Right renal cortex interstitium (tissue), 3 donors: ENCODE measurements at regions not wholly inside any gene's neighbourhood (a gene's known extent, or its start where the extent isn't known, plus 50 kb on each side); places are given as distances from the start of the nearest gene placed in this dataset.

Source experiments
- DNase-seq, 3 donors: peaks; one replicate each; pipeline ENCODE4 v3.0.0-alpha.2; 2013; ENCODE audit warnings: low read depth in 3 of 3, low spot score in 2 of 3

DNA sequence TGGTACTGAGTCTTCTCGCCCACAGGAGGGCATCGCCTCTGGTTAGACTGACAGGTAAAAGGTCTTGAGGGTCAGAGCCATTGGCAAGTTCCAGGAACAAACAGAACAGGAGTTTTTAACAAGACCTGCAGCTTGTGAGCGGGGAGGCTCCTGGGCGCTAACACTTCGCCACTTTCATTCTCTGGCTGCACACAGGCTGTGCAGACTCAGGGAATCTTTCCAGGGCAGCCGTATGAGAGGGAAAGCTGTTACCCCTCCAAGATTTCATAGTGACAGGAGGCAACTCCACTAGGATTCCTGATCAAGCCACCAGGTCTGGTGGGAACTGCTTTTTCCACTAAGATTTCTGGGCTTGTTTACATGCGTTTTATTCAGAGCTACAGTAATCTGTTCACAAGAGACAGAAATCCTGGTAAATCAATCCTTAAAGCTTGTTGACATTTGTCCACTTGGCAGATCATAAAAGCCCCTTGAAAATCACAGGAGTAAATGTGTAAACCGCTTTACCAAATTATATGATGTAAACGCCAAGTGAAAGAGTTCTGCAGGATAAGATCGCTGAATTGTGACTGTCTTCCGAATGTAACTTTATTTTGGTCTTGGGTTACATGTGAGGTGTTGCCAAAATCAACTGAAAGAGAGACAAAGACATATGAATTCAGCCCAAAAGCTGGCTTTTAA, 190.6 kb downstream of the MZT1 start:
- DNase-seq = peak; percentile 50 to 61 (median 54)

DNA sequence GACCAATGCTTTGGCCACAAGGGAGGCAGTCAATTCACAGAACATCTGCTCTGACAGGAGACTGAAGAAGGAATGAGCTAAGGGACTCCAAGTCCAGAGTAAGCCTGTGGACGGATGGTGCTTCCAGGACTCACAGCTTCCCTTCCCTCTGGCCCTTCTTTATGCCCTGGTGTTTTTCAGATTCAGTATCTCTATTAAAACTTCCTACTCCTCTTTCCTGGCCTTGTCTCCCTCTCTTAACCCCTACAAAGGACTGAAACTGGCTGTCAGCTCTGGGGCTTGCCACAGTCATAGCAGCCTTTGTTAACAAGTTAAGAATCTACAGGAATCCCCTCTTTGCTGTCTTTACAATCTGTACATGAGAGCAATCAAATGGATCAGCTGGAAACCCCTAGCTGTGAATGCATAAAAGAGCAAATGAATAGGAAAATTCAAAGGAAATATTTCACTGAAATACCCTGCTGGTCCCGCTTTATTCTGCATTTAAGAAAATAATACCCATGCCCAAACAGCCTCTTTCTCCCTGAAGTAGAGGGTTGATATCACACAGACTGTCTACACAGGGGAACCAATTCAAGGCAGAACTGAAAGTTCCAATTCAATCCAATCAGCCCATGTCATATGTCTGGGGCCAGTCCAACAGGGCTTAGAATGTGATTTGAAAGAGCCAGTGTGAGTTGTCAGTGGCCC, 192.3 kb downstream of the MZT1 start:
- DNase-seq = no peak

DNA sequence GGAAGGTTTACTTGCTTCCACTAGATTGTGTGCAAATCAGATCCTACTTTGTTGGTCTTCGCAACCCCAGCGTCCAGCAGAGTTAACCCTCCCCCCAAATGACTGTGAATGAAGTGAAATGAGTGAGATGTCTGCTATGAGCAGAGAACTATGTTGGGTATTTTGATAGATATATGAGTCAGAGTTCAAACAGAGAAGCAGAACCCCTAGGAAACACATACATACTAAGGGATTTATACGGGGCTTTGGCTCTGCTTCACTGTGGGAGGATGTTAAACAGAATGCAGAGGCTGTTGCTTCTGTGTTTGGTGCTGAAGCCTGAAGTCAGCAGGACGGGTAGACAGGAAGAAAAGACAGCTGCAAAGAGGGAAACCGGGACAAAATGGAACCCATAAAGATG, 197.0 kb downstream of the MZT1 start:
- DNase-seq = no peak

DNA sequence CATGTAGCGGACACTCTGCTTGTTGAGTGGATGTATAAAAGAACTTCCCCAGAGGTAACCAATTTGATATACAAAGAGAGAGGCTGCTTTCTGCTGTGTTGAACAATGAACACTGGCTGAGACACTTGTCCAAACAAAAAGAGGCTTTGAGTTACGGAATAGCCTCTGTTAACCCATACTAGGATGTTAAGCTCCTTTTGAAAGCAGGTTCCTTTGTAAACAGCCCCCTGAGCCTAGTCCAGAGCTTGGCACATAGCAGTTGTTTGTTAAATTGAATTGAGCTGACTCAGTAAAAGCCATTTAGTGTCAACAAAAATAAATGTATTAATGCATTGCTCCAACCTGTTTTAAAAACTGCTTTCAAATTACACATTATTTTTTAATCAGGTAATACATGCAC, 200.1 kb downstream of the MZT1 start:
- DNase-seq = no peak

DNA sequence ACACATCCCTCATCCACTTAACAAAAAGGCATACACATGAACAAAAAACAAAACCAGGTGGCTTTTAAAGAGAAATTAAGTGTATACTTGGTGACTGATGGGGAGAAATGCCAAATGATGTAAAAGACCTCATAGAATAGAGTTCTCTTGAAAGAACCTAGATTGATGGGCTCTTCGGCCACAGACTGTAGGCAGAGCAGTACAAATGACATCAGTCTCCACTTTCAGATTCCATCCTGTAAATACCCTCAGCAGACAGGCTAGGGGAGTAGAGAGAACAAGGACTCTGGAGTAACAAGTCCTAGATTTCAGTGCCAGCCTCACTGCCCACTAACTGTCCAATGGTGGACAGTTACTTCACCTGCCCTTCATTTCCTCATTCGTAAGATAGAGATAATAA, 203.8 kb downstream of the MZT1 start:
- DNase-seq = no peak

DNA sequence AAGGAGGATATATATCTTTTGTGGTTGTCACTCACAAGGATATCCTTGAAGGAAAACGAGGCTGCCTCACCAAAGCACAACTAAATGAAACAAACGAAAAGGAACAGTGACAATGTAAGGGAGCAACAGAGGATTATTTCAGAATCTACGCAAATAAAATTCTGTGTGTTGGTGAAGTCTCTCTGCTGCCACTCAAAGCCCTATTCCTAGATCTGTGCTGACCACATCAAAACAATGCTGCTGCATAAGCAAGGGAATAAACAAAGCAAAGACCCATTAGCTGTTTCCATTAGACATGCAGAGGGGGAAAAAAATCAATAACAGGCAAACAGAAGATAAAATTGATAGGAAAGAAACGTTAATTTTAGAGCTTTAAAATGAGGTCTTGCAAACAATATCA, 204.4 kb downstream of the MZT1 start:
- DNase-seq = no peak

DNA sequence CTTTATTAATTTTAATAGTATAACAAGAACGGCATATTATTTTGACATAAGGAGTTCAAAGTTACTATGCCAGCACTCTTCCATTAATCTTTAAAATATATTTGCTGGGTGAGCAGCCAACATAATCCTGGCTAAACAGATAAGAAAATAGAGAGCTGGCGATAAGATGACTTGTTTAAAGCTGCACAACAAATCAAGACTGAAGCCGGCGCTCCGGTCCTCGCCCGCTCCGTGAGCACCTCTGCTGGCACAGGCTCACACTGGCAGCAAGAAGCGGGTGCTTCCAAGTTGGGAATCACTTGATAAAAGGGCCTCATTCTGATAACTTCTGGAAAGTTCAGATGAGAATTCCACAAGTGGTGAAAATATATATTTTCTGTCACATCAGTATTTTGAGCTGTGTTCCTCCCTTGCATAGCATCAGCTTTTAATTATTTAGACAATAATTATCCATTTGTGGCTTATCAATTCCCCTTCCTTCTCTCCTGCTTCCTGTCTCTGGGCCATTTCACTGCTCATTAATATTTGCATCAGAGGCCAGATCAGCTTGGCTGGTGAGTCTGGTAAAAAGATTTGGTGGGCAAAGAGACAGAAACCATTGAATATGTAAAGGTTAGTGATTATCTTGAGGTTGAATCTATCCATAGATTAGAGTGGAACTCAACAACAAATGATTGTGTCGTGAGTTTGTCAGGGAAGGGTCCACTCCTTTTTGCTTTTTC, 205.3 kb downstream of the MZT1 start:
- DNase-seq = no peak

DNA sequence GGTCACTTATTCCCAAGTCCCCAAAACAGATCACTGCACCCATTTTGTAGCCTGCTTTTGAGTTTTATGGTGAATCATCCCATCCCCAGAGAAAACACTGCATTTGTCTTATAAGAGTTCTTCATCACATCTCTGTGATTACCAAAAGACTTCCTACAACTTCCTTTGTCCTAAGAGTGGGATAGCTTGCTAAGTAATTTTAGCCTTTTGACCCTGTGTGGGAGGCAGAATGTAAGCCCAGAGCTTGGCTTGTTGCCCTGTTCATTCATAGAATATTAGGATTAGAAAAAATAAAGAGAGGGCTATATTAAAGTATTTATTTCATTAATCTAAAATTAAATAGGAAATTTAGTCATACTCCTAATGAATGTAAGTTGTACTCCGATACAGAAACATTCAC, 213.3 kb downstream of the MZT1 start:
- DNase-seq = no peak

DNA sequence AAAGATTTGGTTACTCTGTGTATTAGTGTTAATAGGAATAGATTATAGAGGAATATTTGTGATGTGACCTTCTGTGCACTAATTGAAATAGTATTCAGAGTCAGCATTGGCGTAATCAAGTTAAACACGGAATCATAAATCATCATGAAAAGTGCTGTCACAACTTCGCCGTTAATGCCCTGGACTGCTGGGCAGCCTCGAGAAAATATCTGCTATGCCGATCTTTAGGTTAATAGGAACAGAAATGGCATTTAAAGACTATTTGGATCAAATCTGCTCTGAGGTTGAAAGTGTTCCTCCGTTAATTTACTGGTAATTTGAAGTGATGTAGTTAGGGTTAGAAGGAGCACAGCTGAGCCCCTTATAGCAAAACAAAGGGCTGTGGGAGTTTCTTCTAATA, 219.0 kb downstream of the MZT1 start:
- no peak for DNase-seq

DNA sequence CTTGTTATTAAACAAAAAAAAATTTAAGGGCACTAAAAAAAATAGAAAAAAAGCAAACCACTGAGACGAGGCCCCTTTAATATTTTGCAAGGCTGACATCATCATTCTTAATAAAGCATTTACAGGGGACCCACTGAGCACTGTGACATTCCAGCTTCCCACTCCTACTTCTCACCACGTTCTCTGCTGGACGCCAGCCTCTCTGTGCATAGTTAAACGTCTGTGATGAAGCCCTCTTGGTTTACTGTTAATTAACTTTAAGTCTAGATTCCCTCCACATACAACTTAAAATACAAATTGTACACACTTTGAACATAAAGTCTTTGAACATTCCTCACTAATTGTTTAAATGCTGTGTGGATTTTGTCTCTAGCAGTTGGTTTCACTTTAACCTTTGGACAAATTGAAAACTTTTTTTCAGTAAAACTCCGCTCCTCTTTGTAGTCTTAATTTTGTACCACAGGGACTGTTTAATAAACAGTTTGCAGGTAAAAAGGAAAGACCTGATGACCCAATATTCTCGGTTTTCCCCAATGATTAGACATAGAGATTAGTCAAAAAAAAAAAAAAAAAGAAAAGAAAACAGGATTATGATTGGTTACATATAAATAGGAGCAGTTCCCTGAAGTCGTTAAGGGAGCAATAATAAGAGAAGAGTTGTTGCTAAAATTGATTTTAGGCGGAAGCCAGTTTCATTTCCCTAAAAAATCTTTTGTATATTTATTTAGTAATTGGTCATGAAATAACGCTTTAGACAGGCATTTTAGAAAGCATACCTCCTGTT, 219.8 kb downstream of the MZT1 start:
- DNase-seq = no peak

DNA sequence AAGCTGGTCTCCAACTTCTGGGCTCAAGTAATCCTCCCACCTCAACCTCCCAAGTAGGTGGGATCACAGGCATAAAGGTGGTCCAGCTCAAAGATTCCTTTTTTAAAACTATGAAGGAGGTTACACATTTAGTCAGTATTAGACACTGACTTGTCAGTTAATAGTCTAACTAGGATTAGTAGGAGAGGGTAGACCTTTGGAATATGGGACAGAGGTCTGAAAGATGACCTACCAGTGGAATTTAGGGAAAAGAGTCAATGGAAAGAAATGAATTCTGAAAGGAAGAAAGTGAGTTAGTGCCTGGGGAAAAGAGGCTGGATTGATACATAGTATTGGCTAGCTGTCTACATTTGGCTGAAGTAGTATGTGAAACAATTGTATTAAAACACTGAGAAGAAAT, 220.7 kb downstream of the MZT1 start:
- no peak for DNase-seq

DNA sequence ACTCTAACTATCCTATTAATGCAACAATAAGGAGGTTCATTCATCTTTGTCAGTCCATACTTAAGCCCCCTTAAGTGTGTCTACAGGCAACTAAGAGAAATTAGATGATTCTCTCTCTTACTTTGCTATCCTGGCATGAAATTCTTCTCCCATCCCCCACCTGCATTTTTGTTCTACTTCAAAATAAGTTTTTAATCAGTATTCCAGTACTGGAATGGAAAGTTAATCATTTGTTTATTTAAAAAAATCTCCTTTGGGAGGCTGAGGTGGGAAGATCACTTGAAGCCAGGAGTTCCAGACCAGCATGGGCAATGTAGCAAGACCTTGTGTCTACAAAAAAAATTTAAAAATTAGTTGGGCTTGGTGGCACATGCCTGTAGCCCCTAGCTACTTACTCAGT, 222.1 kb downstream of the MZT1 start:
- DNase-seq = no peak

DNA sequence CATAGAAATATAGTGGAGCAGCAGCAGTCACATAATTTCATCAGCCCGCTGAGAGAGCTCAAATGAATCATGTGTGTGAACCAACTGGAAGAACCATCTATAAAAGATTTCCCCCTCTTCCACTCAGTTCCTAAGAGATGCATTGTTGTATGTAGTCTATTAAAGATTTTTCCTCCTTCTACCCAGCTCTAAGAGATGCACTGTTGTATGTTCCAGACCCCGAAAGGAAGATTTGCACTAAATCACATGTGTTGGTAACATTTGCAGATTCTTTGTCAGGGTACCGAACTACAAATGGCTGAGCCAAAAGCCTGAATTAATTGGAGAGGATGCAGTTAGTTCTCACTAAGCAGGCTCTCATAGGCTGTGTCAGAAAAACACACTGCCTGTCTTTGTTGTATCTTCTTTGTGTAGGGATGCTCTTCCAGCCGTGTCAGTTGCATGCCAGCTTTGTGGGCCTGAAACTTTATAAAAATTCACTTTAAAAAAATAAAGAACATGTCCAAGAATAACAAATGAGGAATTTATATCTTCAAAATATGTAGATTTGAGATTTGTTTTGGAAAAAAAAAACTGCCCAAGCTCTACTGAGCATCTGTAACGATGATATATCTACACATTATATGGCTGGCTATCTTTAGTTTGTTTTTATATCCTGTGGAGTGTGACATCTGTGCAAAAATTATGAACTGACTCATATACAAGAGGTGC, 223.1 kb downstream of the MZT1 start:
- DNase-seq = no peak

DNA sequence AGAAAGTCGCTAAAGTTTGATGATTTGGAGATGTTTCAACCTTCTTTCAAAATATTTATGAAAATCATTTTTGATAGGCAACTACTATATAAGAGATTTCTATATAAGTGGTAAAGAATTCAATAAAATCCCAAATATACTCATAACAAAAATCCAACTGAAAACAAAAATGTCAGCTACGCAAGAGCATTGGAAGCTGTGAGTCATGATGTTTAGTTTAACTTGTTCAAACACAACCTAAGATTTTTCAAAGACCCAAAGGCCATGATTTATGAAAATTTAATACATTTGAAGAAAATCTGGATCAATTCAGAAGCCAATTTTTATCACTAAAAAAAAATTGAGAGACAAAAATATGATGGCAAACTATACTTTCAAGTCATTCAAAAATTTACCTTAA, 226.6 kb downstream of the MZT1 start:
- no peak for DNase-seq

DNA sequence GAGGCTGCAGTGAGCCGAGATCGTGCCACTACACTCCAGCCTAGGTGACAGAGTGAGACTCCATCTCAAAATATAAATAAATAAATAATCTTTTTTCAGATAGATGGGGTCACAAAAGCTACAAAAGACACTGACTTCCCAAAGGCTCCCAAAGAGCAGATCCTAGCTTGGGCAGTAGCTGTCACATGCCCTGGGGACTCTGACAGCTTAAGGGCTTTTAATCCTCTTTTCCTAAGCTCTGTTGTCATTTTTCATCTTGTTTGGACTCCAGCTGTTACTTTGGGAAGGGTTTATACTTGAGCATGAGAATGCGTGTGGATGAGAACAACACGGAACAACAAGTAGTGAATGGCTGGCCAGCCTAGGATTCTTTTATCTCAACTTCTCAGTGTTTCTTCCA, 231.7 kb downstream of the MZT1 start:
- no peak for DNase-seq

DNA sequence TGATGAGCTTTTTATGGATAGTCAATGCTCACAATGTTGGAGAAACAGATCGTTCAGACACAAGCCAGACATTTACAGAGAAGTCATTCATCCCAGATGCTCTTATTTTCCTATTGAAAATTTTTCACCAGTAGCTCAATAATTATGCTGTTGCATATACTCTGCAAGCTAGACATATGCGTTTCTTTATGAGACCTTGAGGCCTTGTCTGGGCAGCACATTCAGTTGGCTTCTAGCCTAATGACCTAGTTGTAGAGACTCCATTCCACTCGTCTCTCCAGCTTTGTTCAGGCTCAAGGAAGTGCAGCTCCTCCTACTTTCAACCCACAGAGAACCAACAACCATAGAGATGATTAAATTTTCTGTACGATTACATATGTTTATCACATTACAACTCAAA, 237.7 kb downstream of the MZT1 start:
- DNase-seq = no peak

DNA sequence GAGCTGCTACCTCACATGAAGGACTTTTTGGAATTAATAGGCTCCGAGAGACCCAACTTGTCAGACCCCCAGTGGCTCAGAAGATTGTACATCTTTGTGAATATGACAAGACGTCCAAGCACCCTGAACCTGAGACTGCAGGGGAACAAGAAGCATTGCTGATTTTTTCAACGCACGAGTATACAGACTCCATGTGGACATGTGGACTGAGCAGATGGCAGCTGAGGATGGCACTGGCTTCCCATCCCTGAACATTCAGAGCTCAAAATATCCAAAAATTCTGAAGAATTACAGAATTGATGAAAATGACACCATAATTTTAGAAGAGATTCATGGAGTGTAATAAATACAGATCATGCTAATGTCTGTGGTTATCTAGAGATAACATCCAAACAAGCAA, 254.1 kb downstream of the MZT1 start:
- DNase-seq = no peak

DNA sequence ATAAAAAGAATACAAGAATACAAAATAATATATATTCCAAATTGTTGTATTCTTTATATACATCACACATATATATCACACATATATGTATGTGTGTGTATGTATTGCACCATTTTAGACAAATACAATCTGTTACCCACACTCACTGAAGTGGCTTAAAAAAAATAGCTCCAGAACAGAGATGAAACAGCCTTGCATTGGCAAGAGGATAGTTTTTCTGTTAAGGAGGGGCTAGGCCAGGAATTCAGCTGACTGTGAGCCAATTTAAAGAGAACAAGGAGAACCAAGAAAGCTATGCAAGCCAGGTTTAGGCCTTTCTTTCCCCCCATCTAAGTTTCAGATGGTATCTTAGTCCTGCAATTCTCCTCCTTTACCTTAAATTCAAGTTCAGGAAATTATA, 257.5 kb downstream of the MZT1 start:
- no peak for DNase-seq

DNA sequence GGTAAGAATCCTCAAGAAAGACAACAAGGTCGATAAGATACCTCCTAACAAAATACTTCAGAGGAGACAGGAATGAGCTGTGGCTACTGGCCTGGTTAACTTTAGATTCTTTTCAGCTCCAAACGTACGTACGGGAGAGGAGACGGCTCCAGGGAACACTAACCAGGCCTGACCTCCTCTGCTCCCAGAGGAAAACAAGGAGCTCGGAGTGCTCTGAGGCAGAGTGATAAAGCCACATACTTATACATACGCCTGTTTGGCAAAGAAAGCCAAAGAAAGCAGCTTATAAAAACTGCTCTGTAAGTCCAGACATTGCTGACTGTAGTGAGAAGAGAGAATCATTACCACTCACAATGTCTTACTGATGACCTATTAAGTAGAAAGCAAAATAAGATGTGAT, 263.9 kb downstream of the MZT1 start:
- no peak for DNase-seq

DNA sequence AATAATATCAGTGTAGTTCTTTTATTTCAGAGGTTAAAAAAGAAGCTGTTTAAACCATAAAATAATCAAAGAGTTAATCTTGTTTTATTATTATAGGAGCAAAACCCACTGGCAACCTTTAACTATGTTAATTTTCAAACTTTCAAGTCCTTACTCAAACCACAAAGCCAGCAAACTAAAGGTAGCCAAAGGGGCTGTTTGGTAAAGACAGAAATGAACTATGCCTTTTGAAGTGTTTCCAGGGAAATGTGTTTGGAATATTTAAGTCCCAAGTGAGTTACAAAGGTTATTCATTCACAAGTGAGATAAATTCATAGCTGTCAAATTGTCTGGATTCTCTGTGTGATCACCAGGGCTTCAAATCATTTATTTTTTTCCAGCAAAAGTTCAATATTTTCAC, 264.7 kb downstream of the MZT1 start:
- no peak for DNase-seq

DNA sequence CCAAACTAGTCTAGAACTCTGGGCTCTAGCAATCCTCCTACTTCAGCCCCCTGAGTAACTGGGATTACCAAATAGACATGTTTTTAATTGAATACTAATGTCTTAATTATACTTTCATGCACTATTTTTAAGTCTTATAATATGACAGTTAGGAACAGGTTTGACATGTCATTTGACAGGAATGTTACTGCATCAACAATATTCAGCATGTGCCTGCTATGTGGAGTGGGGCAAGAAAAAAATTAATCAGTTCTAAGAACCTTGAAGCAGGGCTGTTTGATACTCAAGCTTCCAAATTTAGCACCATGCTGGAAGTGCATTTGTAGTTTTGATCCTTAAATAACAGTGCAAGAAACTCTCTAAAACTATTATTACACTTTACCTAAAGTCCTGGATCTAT, 265.3 kb downstream of the MZT1 start:
- DNase-seq = no peak
